Stimulated activated CD8-positive, alpha-beta memory T cell treated with anti-CD3 and anti-CD28 coated beads, Interleukin-4, amount 100 ng/mL, for 24 hours (primary cell): ENCODE measurements at regions not wholly inside any gene's neighbourhood (a gene's known extent, or its start where the extent isn't known, plus 50 kb on each side); places are given as distances from the start of the nearest gene placed in this dataset.

ENCODE experiments used
- DNase-seq: peaks from one replicate; pipeline ENCODE4 v3.0.0-alpha.2; 2020; ENCODE audit warnings: low read depth

GRCh38 chr15:93645594-93645993, 556.6 kb upstream of the RGMA start:
- DNase-seq, result no peak

GRCh38 chr15:93644595-93644994, 555.6 kb upstream of the RGMA start:
- no peak for DNase-seq

DNA sequence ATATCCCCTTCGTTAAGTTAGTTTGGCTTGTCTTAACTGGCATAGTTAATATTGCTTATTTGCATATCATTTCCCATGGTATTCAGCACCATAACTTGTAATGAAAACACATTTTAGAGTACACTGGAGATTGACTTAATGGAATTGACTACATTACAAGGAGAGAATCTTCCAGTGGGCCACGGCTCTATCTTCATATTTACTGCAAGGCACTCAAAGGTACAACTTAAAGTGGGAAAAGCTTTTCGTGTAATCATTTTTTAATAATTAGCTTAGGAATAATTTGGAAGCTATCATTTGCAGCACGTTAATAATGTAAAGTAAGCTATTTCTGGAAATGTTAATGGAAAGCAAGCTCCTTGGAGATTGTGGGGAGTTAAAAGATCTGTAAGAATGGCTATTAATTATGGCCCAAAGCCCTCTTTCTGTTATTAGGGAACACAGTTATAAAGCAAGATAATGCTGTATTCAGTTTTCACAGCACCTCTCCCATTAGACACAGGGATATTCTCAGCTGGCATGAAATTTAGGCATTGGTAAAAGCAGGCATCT, 551.5 kb upstream of the RGMA start:
- DNase-seq, result no peak

GRCh38 chr15:93631958-93632618, 543.1 kb upstream of the RGMA start:
- DNase-seq, result no peak

DNA sequence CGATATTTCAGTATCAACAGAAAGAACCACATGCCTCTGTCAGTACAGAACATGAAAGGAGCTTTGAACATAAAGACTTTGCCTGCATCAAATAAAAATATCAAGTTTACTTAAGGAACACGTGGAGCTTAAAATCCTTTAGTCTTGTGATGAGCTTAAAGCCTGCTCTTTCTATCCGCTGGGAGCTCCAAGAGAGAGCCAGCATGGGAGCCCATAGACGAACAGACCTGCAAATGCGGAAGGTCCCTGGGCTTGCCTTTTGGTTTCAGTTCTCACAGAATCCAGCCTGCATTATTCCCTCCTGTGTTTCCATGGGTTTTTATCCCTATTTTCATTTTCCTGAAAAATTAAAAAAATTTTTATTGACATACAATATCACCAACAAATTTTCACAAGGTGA, 530.6 kb upstream of the RGMA start:
- DNase-seq, result no peak

DNA sequence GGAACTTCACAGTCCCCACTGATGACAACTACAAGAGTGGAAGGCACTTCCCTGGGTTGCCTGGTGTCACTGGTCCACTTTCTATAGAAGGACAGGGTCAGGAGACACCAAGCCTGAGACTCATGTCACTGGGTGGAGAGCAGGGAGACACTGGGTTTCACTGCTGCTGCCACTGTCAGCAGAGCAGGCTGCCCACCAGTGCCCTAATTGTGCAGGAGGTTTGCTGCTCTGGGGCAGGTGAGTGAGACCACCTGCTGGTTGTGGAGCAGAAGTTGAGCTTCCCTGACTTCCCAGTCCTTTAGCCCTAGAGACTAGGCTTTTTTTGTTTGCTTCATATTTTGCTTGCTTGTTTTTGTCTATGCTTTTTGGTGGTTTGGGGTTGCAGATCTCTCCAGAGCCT, 528.4 kb upstream of the RGMA start:
- no peak for DNase-seq

GRCh38 chr15:93614386-93615104, 525.5 kb upstream of the RGMA start:
- no peak for DNase-seq

GRCh38 chr15:93613386-93613785, 524.4 kb upstream of the RGMA start:
- DNase-seq, result no peak

GRCh38 chr15:93612953-93613352, 523.9 kb upstream of the RGMA start:
- no peak for DNase-seq

- DNase-seq, result no peak
Measured at GRCh38 chr15:93610944-93611343, 521.9 kb upstream of the RGMA start.

- no peak for DNase-seq
Measured at GRCh38 chr15:93608643-93609148, 519.7 kb upstream of the RGMA start.

GRCh38 chr15:93603550-93603949, 514.5 kb upstream of the RGMA start:
- DNase-seq, result no peak

DNA sequence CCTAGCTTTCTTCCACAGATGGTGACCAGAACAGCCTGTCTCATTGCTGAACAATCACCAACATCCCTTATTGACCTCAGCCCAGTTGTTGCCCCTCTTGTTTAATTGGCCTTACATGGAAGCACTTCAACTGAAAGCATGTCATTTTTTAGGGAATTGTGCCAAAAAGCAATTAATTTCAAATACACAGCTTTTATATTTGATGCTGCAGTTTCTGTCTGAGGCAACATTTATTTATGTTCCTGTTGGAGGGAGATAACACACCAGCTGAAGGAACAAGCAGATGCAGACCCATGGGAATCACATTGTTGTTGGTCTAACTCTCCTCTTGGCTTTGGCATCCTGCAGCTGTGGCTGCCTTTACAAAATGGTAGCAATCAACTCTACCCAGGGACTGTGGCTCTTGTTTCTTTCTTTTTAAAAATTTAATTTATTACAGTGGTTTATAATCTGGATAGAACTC, 498.1 kb upstream of the RGMA start:
- DNase-seq, result no peak

GRCh38 chr15:93585012-93585411, 496.0 kb upstream of the RGMA start:
- no peak for DNase-seq

GRCh38 chr15:93583968-93584367, 495.0 kb upstream of the RGMA start:
- no peak for DNase-seq

GRCh38 chr15:93583552-93583951, 494.5 kb upstream of the RGMA start:
- DNase-seq, result no peak

DNA sequence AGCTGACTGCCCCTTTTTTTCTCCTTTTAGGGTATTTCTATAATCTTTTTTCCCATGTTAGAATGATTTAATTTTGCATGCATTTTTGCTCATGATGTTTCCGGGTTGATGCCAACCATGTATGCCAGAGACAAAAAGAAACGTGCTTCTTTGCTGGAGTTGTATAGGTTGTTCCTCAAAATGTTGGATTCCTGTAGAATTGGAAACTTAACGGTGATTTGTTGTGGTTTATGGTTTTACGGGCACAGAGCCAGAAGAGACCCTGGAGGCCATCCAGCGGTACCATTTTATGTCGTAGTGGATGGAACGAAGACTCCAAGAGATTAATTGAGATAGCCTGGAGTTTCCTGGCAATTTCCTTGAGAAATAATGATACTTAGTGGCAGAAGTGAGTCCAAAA, 481.5 kb upstream of the RGMA start:
- no peak for DNase-seq

GRCh38 chr15:93566762-93567161, 477.8 kb upstream of the RGMA start:
- DNase-seq, result no peak

DNA sequence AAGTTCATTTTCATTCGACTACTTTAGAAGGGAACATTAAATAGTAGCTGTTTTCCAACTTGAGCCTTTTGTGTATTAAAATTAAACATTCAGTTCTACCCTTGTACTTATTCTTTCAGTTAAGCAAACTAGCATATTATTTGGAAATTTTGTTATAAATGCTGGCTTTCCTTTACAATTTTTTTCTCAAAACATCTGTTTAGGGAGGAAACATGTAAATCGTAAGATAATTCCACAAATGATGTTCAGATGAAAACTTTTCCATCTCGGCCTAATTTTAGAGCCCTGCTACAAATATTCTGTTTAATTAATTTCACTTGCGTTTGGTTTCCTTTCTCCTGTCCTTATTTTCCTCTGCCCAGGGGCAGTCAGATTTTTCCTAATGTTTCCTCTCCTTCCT, 476.2 kb upstream of the RGMA start:
- no peak for DNase-seq

DNA sequence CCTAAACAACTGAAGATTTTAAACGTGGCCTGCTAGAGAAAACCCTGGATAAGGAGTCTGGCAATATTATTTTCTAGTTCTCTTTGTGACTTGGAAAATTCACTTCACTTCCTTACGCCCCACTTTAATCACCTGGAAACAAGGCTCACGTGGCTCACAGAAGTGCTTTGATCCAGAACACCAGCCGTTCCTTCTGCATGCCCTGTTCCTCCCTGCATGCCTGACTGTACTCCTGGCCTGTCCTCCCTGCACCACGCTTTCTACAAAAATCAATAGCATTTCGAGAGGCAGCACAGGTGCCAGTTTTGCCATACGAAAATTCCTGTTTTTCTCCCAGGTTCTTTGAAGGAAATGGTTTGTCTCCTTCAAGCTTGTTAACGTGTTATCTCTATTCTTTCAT, 474.2 kb upstream of the RGMA start:
- DNase-seq, result no peak

- DNase-seq, result no peak
Measured at GRCh38 chr15:93562395-93563123, 473.5 kb upstream of the RGMA start.

- DNase-seq, result no peak
Measured at GRCh38 chr15:93557696-93558095, 468.7 kb upstream of the RGMA start.
